Testis (tissue), 2 donors: ENCODE measurements at regions not wholly inside any gene's neighbourhood (a gene's known extent, or its start where the extent isn't known, plus 50 kb on each side); places are given as distances from the start of the nearest gene placed in this dataset.

ENCODE experiments used
- POLR2A ChIP-seq: fragments of 450-650 bp; IDR thresholded peaks from one replicate; pipeline ENCODE4 v1.6.1; 2017; ENCODE audit warnings: antibody characterized with exemption, mild to moderate bottlenecking, moderate library complexity
- TF ChIP-seq, protein P1 (sequence below), 3 experiments: fragments of 450-650 bp in 2 of 3; fragments of 200-600 bp in 1 of 3; sonication (generic) in 1 of 3; IDR thresholded peaks; one replicate each; pipeline ENCODE4 v1.5.1; 2016 to 2019; ENCODE audit warnings: antibody characterized with exemption in 3 of 3, mild to moderate bottlenecking in 2 of 3, moderate library complexity in 1 of 3

DNA sequence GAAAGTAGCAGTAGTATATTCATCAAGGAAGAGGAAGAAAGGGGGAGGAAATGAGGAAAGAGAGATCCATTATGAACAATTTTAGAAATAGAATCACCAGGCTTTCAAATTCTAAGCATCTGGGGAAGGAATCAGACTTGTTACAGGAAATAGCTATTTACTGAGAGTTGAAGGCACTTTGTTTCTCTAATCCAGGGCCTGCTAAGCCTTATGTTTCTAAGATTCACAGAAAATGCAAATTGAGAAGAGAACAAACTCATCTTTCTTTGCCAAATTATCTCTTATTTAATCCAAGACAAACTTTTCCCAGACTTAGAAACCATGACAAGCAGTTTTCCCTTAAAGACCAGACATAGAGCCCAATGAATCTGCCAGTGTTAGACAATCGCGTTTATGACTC, 528.0 kb upstream of the NMUR2 start:
- no peak for TF ChIP-seq POLR2A
- TF ChIP-seq, protein P1, sequence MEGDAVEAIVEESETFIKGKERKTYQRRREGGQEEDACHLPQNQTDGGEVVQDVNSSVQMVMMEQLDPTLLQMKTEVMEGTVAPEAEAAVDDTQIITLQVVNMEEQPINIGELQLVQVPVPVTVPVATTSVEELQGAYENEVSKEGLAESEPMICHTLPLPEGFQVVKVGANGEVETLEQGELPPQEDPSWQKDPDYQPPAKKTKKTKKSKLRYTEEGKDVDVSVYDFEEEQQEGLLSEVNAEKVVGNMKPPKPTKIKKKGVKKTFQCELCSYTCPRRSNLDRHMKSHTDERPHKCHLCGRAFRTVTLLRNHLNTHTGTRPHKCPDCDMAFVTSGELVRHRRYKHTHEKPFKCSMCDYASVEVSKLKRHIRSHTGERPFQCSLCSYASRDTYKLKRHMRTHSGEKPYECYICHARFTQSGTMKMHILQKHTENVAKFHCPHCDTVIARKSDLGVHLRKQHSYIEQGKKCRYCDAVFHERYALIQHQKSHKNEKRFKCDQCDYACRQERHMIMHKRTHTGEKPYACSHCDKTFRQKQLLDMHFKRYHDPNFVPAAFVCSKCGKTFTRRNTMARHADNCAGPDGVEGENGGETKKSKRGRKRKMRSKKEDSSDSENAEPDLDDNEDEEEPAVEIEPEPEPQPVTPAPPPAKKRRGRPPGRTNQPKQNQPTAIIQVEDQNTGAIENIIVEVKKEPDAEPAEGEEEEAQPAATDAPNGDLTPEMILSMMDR (IDR thresholded peaks at IDR 0.05) = no peak
